Fibroblast of peridontal ligament (primary cell): ENCODE measurements at regions not wholly inside any gene's neighbourhood (a gene's known extent, or its start where the extent isn't known, plus 50 kb on each side); places are given as distances from the start of the nearest gene placed in this dataset.
A peak's percentile ranks its signal among the peaks of the same experiment; 100 is the strongest.
"Not testable (repeated sequence)": the region's sequence is repeated elsewhere in the genome, so short reads cannot be mapped to it uniquely, and the experiment has no call there.

Experiments
- DNase-seq: peaks from one replicate; pipeline ENCODE4 v3.0.0-alpha.2; 2010; ENCODE audit errors: extremely low read depth

DNA sequence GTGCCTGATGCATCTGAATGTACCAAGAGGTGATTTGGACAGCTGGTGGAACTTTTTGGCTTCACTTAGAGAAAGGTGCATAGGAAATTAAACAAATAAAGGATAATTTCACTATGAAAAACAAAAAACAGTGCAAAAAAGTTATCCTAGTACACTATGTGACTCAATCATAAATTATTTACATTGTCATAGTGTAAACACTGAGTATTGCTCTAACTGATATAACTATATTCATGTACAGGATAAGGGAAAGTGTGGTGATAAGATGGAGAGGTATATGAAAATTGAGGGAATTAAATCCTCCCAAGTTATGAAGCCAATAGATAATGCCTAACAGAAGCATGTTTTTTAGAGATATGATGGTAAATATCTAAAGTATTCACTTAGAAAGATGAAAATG lies 50.2 kb upstream of the CPNE4 start:
- DNase-seq = no peak

- DNase-seq = no peak
Observed at GRCh38 chr3:132087356-132087755, 52.5 kb upstream of the CPNE4 start.

DNA sequence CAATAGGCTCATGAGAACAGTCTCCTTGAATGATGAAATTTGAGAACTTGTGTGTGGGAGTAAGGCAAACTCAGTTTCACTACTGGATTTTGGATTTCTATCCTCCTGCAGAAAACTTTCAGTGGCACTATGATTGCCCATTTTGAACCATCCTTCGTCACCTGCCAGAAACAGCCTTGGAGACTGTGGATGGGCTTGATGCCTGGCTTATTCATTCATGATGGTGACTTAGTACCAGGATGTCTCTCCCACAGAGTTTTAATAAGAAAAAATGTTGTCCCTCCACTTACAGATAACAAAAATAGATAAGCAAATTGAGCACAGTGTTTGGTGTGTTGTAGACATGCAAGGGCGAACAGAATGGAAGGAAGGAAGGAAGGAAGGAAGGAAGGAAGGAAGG lies 53.5 kb upstream of the CPNE4 start:
- DNase-seq = no peak

DNA sequence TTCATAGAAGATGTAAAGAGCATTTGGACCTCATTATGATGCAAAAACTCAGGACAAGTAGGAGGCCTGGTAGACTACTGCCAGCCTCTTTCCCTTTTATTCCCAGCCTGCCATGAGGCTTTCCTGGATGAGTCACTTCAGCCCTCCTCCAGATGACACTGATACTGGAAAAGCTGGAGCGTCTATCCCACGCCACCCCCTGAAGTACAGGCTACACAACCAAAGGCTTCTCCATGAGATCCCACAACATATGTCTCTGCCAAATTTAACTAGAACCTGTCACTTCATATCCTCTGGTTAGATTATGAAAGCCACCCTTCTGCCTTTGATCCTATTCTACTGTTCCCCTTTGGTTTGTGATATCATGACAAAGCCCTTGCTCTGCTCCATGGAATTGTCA lies 56.1 kb upstream of the CPNE4 start:
- peak; percentile 3 for DNase-seq

- no peak for DNase-seq
Observed at GRCh38 chr3:132116601-132117000, 81.8 kb upstream of the CPNE4 start.

DNA sequence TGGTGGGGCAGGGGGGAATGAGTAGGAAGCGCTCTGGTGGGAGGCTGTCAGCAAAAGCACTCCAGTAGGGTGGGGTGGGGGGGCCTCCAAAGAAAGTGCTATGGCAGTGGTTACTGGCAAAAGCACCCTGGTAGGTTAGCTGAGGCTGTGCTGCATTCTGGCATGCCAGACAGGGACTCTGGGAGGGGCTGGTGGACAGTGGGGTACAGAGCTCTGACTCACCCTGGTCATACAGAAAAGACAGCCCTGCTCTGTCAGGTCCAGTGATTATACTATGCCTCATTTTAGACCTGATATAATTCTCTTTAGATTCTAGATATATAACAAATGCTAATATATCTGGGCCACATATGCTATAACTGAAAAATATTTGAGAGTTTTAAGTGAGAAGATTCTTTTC lies 82.8 kb upstream of the CPNE4 start:
- DNase-seq = no peak

DNA sequence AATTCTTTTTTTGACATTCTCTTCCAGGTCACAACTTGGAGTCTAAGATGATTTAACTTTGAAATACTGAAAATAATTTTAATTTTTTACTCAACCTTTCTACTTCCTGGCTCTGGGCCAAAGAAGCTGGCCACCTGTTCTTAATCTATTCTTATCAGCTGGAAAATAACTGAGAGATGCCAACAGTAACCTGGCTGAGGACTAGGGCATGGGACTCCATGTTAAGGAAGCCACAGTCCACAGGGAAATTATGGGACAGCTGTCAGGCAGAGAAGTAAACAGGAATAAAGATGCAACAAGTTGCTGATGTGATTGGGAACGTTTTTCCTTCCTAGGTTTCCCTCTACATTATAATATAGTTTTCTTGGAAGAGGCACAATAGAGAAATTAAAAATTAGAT lies 84.7 kb upstream of the CPNE4 start:
- no peak for DNase-seq

- DNase-seq = no peak
Observed at GRCh38 chr3:132124096-132124495, 89.3 kb upstream of the CPNE4 start.

DNA sequence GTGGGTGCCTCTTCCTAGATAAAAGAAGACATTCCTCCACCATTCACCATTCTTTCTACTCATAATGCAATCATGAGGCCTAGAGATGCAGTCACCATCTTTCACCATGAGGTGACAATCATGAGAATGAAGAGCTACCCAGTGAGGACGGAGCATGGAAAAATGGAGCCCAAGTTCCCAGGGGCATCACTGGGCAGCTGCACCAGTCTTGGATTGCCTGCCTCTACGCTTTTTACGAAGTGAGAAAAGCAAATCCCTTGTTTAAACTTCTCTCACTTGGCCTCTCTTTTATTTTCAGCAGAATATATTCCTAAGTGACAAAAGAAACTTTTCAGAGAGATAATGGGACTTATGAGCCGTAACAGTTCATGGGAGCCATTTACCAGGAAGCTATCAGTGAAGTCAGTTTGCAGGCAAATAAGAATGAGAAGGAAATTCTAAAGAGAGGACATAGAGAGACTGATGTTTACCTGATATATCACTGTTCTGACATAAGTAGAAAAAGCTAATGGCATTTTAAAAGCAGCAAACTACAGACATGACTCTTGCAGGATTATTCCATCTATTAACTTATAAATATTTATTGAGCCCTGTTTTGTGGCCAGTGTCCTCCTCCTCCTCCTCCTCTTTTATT lies 90.0 kb upstream of the CPNE4 start:
- no peak for DNase-seq

DNA sequence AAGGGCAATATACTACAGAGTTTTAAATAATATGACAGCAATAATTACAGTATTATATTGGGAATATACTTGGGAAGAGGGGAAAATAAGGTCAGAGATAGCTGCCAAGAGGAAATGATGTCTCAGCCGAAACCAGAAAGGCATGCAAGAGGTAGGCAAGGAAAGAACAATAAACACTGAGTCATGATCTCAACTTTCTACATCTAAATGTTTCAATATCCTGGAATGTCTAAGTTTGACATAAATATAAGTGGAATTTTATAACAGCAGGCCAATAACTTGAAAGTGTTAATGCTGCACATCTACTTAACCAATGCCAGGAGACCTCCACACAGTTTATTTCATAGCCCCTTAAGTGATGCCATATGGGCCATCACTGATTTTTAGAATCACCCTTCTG lies 99.8 kb upstream of the CPNE4 start:
- peak; percentile 94 for DNase-seq

DNA sequence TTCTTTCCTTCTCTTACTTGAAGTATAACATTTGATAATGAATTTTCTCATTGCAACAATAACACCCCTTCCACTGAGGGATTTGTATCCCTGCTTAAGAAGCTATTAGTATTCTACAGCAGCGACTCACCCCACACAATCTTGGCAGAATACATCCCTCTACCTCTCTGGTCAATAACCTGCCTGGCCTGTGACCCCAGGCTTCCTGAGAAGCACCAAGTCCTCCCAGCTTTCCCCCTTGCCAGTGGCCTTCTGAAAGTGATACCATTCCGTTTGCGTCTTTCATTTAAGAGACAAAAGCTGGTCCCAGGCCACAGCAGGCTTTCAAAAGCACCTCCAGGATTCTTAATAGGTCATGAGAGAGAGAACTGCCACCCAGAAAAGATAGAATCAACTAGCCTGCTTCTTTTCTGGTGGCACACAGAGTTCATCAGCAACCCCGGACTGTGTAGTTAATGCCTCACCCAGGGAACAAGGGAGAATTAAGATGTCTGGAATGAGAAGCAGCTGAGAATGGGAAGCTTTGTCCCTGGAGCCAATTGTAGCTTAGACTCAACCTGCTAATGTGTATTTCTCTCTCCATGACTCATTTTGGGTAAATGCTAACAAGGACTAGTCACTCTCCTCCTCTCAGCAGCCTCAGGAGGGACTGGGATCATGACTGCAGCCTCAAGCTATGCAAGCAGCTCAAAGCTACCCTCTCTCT lies 101.0 kb upstream of the CPNE4 start:
- peak; percentile 98 for DNase-seq

- no peak for DNase-seq
Observed at GRCh38 chr3:132136334-132136716, 101.5 kb upstream of the CPNE4 start.

- not testable (repeated sequence) for DNase-seq
Observed at GRCh38 chr3:132136902-132137301, 102.1 kb upstream of the CPNE4 start.

- DNase-seq = peak; percentile 28
Observed at GRCh38 chr3:132145833-132146232, 111.0 kb upstream of the CPNE4 start.

DNA sequence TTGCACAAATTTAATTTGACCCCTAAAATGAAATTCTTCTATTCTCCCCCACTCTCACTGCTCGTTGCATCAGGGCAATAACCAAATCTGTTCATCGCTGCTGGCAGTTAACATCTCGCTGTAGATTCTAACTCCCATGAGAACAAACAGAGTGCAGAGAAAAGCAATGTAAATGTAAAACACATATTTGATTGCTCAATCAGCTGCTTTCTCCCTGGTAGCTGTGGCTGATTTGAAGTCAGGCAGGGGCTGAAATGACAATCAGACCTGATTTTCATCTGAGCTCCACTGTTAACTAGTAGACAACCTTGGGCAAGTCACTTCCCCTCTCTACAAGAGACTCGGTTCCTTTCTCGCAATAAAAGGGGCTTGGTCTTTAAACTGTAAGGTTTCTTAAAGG lies 119.8 kb upstream of the CPNE4 start:
- DNase-seq = no peak

- DNase-seq = no peak
Observed at GRCh38 chr3:132159145-132159544, 124.3 kb upstream of the CPNE4 start.

- no peak for DNase-seq
Observed at GRCh38 chr3:132160198-132160597, 125.4 kb upstream of the CPNE4 start.

GRCh38 chr3:132161608-132162007 lies 126.8 kb upstream of the CPNE4 start:
- no peak for DNase-seq

- DNase-seq = peak; percentile 1
Observed at GRCh38 chr3:132164469-132165092, 129.8 kb upstream of the CPNE4 start.

- no peak for DNase-seq
Observed at GRCh38 chr3:132167870-132168269, 133.1 kb upstream of the CPNE4 start.

DNA sequence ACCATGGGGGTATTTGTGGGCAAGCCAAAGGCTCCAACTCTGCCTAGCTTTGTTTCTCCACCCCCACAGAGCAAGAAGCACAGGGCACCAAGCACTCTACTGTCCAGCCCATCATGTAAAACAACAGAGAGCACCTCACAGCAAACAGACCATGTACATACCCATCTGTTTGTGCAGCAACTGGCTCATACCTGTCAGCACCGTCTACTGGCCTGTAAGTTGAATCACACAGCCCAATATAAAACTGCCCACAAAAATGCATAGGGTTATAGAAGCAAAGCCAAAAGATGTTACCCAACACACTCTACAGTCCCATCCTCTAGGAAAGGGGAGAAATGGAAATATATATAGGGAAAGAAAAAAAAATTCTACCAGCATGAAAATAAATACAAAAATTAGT lies 139.7 kb upstream of the CPNE4 start:
- no peak for DNase-seq

DNA sequence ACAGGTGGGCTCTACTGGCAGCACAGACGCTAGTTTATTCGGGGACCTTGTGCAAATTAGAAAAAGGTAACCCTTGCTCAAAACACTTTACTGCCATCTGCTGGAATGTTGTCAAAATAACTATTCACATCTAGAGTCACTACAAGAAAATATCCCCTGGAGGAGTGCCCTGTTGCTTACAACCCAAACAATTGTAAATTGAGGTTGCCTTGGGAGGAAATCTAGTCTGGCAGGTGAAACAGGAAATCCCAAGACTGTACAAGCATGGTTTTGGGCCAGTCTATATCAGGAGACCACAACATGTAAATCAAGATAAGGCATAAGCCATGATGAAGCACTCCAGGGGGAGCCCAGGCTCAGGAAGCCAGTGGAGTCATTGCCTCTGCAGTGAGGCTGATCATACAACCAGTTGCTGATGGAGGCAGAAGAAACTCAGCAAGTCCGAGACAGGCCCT lies 136.8 kb upstream of the ACP3 start:
- DNase-seq = peak; percentile 81

DNA sequence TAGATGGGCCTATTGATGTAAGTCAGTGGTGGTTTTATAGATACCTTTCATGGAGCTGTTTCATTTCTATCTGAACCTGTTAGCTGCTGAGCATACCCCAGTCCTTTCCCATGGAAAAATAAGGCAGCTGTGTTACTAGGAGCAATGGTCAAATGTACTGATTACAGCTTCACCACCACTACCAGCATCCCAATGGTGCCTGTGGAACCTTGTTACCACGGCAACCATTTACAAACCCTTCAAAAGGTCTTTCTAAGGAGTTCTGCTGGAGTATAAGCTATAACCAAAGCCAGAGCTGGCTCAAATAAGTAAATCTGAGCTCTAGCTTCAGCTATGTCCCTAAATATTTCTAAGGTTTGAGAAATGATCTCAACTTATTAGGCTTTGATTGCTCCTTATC lies 133.4 kb upstream of the ACP3 start:
- DNase-seq = no peak
